ENCODE measurements at regions not wholly inside any gene's neighbourhood (a gene's known extent, or its start where the extent isn't known, plus 50 kb on each side); places are given as distances from the start of the nearest gene placed in this dataset.

- TF ChIP-seq JUN (CRISPR knock-in tag; IDR thresholded peaks at IDR 0.05) (no peak), ZBTB43 (CRISPR knock-in tag; IDR thresholded peaks at IDR 0.05) (no peak), CTCF (IDR thresholded peaks at IDR 0.05) (no peak), MAX (CRISPR knock-in tag; IDR thresholded peaks at IDR 0.05) (no peak), IRF2 (CRISPR knock-in tag; IDR thresholded peaks at IDR 0.05; ENCODE audit: borderline replicate concordance, low read depth) (no peak), ATF1 (CRISPR knock-in tag; IDR thresholded peaks at IDR 0.05) (no peak), E2F4 (CRISPR knock-in tag; IDR thresholded peaks at IDR 0.05; ENCODE audit: borderline replicate concordance, low read depth) (no peak), NR1H2 (CRISPR knock-in tag; IDR thresholded peaks at IDR 0.05) (no peak), PREB (CRISPR knock-in tag; IDR thresholded peaks at IDR 0.05; ENCODE audit: borderline replicate concordance) (no peak), E2F1 (CRISPR knock-in tag; IDR thresholded peaks at IDR 0.05) (no peak), SP1 (CRISPR knock-in tag; conservative IDR thresholded peaks at IDR 0.05) (no peak), ATF6 (CRISPR knock-in tag; IDR thresholded peaks at IDR 0.05) (no peak), AR (CRISPR knock-in tag; IDR thresholded peaks at IDR 0.05) (no peak)
Observed at GRCh38 chr3:34376691-34377090, 578.3 kb downstream of the PDCD6IP start.

All from WTC11 (cell line).